ENCODE measurements at regions not wholly inside any gene's neighbourhood (a gene's known extent, or its start where the extent isn't known, plus 50 kb on each side); places are given as distances from the start of the nearest gene placed in this dataset.

DNA sequence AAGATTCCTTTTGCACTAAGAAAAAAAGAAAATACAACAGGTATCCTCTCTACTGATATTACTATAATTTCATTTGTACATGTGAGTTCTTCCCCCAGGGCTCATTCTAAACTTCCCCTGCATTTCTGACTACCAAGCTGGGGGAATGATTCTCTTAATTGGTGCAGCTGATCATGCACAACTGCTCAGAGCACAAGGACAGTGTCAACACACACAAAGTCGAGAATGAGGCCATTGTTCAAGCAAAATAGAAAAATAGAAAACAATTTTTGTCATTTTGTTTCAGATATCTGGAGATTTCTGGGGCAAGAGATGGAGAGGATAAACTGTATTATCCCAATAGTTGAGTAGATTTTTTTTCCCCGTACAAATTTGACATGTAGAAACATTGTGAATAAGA lies 236.3 kb downstream of the HAO1 start:
- no peak for TF ChIP-seq POLR2A (IDR thresholded peaks at IDR 0.05)
- TF ChIP-seq, protein P1, sequence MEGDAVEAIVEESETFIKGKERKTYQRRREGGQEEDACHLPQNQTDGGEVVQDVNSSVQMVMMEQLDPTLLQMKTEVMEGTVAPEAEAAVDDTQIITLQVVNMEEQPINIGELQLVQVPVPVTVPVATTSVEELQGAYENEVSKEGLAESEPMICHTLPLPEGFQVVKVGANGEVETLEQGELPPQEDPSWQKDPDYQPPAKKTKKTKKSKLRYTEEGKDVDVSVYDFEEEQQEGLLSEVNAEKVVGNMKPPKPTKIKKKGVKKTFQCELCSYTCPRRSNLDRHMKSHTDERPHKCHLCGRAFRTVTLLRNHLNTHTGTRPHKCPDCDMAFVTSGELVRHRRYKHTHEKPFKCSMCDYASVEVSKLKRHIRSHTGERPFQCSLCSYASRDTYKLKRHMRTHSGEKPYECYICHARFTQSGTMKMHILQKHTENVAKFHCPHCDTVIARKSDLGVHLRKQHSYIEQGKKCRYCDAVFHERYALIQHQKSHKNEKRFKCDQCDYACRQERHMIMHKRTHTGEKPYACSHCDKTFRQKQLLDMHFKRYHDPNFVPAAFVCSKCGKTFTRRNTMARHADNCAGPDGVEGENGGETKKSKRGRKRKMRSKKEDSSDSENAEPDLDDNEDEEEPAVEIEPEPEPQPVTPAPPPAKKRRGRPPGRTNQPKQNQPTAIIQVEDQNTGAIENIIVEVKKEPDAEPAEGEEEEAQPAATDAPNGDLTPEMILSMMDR (IDR thresholded peaks at IDR 0.05): no peak

Data from Peyer's patch (tissue), 4 donors.